Heart right ventricle (tissue), 16 donors: ENCODE measurements at regions not wholly inside any gene's neighbourhood (a gene's known extent, or its start where the extent isn't known, plus 50 kb on each side); places are given as distances from the start of the nearest gene placed in this dataset.

Experiments used
- ATAC-seq, 8 donors: fragments of 200-7000 bp; cut with Tn5 transposase; one replicate each; pipeline ENCODE4 v1.9.1; 2020; ENCODE audit warnings: mild to moderate bottlenecking in 8 of 8, moderate library complexity in 8 of 8, moderate number of reproducible peaks in 1 of 8
- DNase-seq, 2 donors: peaks; one replicate each; pipeline ENCODE4 v3.0.0-alpha.2; 2020
- H3K27ac ChIP-seq, 10 donors: fragments of 200-600 bp; sonication (generic) in 2 of 10; one replicate each; pipeline versions ENCODE4 v1.5.0 to v1.8.0; 2020 to 2022; ENCODE audit warnings: mild to moderate bottlenecking in 3 of 10
- H3K27me3 ChIP-seq, 7 donors: fragments of 200-600 bp; one replicate each; pipeline ENCODE4 v1.8.0; 2021 to 2022; ENCODE audit warnings: mild to moderate bottlenecking in 2 of 7
- H3K36me3 ChIP-seq, 9 donors: fragments of 200-600 bp; sonication (generic) in 1 of 9; one replicate each; pipeline versions ENCODE4 v1.5.0 to v1.8.0; 2020 to 2022; ENCODE audit warnings: mild to moderate bottlenecking in 2 of 9
- H3K4me1 ChIP-seq, 9 donors: fragments of 200-600 bp; sonication (generic) in 1 of 9; one replicate each; pipeline versions ENCODE4 v1.5.0 to v1.8.0; 2020 to 2022; ENCODE audit warnings: mild to moderate bottlenecking in 4 of 9
- H3K4me3 ChIP-seq, 10 donors: fragments of 200-600 bp; sonication (generic) in 2 of 10; one replicate each; pipeline versions ENCODE4 v1.5.0 to v1.8.0; 2020 to 2022; ENCODE audit warnings: mild to moderate bottlenecking in 7 of 10, moderate library complexity in 2 of 10
- H3K9me3 ChIP-seq, 11 donors: fragments of 200-600 bp in 10 of 11; sonication (generic) in 2 of 11; one replicate each; pipeline versions ENCODE4 v1.5.0 to v1.8.0; 2013 to 2022; ENCODE audit warnings: mild to moderate bottlenecking in 2 of 11, control low read depth in 1 of 11, moderate library complexity in 1 of 11
- CTCF ChIP-seq, 9 donors: fragments of 200-600 bp; sonication (generic) in 2 of 9; IDR thresholded peaks; one replicate each; pipeline versions ENCODE4 v1.5.0 to v1.8.0; 2021 to 2022; ENCODE audit warnings: antibody characterized with exemption in 9 of 9, mild to moderate bottlenecking in 5 of 9, moderate library complexity in 1 of 9
- WGBS, 2 donors: extraction: QIAGEN DNeasy Blood & Tissue Kit; methylation state at CpG; one replicate each; pipeline ENCODE4 v1.1.7; 2013; ENCODE audit warnings: inconsistent platforms in 1 of 2; 5-methylcytosine and 5-hydroxymethylcytosine counted together
- intact Hi-C, 10 donors: fragments of 100-400 bp; cut with DNase I; formaldehyde crosslinking; loops; one replicate each; pipeline versions ENCODE4 v1.11.1 to v1.14.2; 2022
- donor health status: Arrhythmogenic right ventricular cardiomyopathy.
- donor health status: ischemic (EF 13 %, LVEDD 7.1; RV severe dilation, severe dysfunction).
- donor health status: healthy with polysubstance abuse.
- donor health status: DM: no; HTN: yes; CAD: no.
- donor health status: DM: no; HTN: no; CAD: no.
- donor health status: ischemic (EF 25% LVEDD 6.9; RV normal size, moderate dysfunction).
- donor health status: ischemic (EF 25% LVEDD 5.7; RV mildly dilated, moderate dysfunction).
- donor health status: healthy.
- donor health status: DM: yes; HTN: yes; CAD: no.
- donor health status: Ischemic cardiomyopathy.
- donor health status: ischemic (EF 35%, LVEDD 5.7; RV mildly dilated, moderate dysfunction).
- donor health status: nonischemic (EF 11% LVEDD 7.7; RV severe dilation, severe dysfunction).
- donor health status: DM: yes; HTN: yes; CAD: no.
- donor health status: PGD.
- donor health status: ischemic (EF 29% LVEDD 5.4; RV normal size, mild dysfunction).
- donor health status: nonischemic (EF 23%, LVEDD 6.1; RV moderate dilation, normal function).

DNA sequence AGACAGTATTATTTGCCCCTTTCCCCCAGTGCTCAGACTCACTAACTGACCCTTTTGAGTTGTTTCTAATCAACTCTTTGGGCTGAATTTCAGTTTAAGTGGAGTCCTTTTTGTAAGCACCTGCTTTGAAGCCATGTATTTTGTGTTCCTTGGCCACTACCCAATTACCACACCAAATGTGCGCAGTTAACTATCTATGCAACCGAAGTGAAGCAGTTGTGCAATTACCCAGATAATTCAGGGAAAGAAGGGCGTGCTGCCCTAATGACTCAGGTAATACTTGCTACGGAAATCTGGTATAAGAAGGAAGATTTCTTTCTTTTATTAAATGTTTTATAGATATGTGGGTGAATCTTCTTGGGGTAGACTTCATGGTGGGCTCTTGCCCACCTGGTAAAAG, 371.9 kb upstream of the TBL1XR1 start:
- Histone ChIP-seq H3K4me3 (no peak overlapping the region), H3K27me3 (no peaks in the 10 kb centered on the region), H3K27ac (no peak overlapping the region), H3K9me3 (no peaks in the 10 kb centered on the region), H3K4me1 (peaks cover 0 to 16% (median 0%) of the 10 kb centered on the region in 9 donors), H3K36me3 (no peaks in the 10 kb centered on the region)
- DNase-seq (no peak), ATAC-seq (no peak)
- intact Hi-C loops, result no loop called here
- TF ChIP-seq CTCF (IDR thresholded peaks at IDR 0.05), result no peak
- WGBS, 2 donors, result 95 to 98% methylated on average over 4 of the region's 4 CpGs

DNA sequence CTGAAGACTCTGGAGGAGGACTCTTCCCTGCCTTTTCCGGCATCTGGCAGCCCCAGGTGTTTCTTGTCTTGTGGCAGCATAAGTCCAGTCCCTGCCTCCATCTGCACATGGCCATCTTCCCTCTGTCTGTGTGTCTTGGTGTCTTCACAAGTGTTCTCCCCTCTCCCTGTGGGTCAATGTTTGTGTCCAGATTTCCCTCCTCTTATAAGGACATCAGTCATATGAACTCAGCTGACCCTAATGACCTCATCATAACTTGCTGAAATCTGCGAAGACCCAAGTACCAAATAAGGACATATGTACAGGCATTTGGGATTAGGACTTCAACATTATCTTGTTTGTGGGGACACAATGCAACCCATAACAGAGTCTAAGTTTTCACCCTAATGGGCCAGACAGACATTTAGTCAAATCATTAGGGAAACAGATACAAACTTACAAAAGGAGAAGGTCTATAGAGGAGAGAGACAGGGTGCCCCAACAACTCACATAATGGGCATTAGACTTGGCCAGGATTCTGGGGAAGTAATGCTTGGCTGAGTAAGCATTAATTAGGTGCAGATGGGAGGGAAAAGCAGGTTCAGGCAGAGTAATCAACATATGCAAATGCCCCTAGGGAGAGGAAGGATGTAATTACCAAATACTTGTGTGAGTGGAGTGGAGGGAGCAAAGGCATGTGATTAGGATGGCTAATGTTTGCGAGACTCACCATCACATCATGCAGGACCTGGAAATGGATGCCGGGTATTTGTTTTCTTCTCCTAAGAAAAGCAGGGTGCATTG, 372.8 kb upstream of the TBL1XR1 start:
- intact Hi-C loops, result no loop called here
- Histone ChIP-seq H3K4me3 (no peak overlapping the region), H3K36me3 (no peaks in the 10 kb centered on the region), H3K9me3 (no peaks in the 10 kb centered on the region), H3K27ac (no peak overlapping the region), H3K27me3 (no peaks in the 10 kb centered on the region), H3K4me1 (peaks cover 0 to 18% (median 0%) of the 10 kb centered on the region in 9 donors)
- DNase-seq (no peak), ATAC-seq (peak in 1 of 8 donors; percentile 27)
- 61 to 74% methylated on average over 4 of the region's 4 CpGs for WGBS, 2 donors
- no peak for TF ChIP-seq CTCF (IDR thresholded peaks at IDR 0.05)

GRCh38 chr3:177571271-177571943, 374.1 kb upstream of the TBL1XR1 start:
- H3K4me3 ChIP-seq, result no peak overlapping the region
- no peaks in the 10 kb centered on the region for H3K9me3 ChIP-seq
- no peaks in the 10 kb centered on the region for H3K27me3 ChIP-seq
- no peak for TF ChIP-seq CTCF (IDR thresholded peaks at IDR 0.05)
- intact Hi-C loops, result no loop called here
- 95 to 96% methylated on average over 1 of the region's 1 CpG for WGBS, 2 donors
- H3K4me1 ChIP-seq, result peaks cover 0 to 21% (median 0%) of the 10 kb centered on the region in 9 donors
- H3K27ac ChIP-seq, result no peak overlapping the region
- ATAC-seq (no peak), DNase-seq (no peak)
- H3K36me3 ChIP-seq, result no peaks in the 10 kb centered on the region

GRCh38 chr3:177571944-177572315, 374.6 kb upstream of the TBL1XR1 start:
- peaks cover 0 to 21% (median 2%) of the 10 kb centered on the region in 9 donors for H3K4me1 ChIP-seq
- no peaks in the 10 kb centered on the region for H3K9me3 ChIP-seq
- ATAC-seq (no peak), DNase-seq (no peak)
- H3K27ac ChIP-seq, result no peak overlapping the region
- H3K27me3 ChIP-seq, result no peaks in the 10 kb centered on the region
- no peaks in the 10 kb centered on the region for H3K36me3 ChIP-seq
- 77 to 93% methylated on average over 3 of the region's 3 CpGs for WGBS, 2 donors
- intact Hi-C loops, result no loop called here
- no peak overlapping the region for H3K4me3 ChIP-seq
- no peak for TF ChIP-seq CTCF (IDR thresholded peaks at IDR 0.05)
